ENCODE measurements at regions not wholly inside any gene's neighbourhood (a gene's known extent, or its start where the extent isn't known, plus 50 kb on each side); places are given as distances from the start of the nearest gene placed in this dataset.

DNA sequence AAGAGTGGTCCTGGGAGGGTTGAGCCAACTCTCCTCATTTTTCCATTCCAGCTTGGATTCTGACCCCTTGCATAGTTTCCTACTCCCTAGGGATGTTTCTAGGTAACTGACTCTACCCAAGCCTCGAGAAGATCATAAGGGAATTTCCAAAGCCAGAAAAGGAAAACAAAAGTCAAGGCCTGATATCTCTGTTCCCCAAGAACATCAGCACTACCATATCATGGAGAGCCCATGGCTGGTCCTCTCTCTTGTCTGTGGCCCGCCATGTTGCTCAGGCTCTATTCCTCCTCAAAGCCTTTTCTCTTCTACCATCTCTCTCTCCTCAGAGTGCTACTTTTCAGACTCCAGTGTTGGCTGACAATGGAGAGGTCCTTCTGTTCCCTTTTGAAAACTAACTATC lies 99.6 kb upstream of the KLF7 start:
- intact Hi-C loops (cut with micrococcal nuclease; ENCODE audit: unreplicated experiment) (no loop called here), in situ Hi-C loops (cut with MboI) (no loop called here)
- Histone ChIP-seq H3K36me3 (ENCODE audit: control insufficient read depth in 2 of 2, insufficient read depth in 2 of 2, low read length in 1 of 2) (no peaks in the 10 kb centered on the region), H3K4me1 (ENCODE audit: control insufficient read depth, insufficient read depth, low read length) (no peaks in the 10 kb centered on the region), H3K9ac (ENCODE audit: control insufficient read depth, insufficient read depth, low read length) (no peak overlapping the region), H2AFZ (ENCODE audit: control insufficient read depth, low read depth, low read length) (no peak overlapping the region), H3K4me3 (no peak overlapping the region), H3K27ac (ENCODE audit: control insufficient read depth, insufficient read depth) (no peak overlapping the region), H3K27me3 (replicated peaks in 1 of 2; ENCODE audit: control insufficient read depth in 2 of 2, insufficient read depth in 2 of 2, low read length in 1 of 2) (no peaks in the 10 kb centered on the region), H3K79me2 (ENCODE audit: control insufficient read depth, insufficient read depth, low read length) (no peaks in the 10 kb centered on the region), H3K9me3 (replicated peaks; ENCODE audit: control insufficient read depth, insufficient read depth, low read length) (no peaks in the 10 kb centered on the region), H4K20me1 (ENCODE audit: control insufficient read depth, insufficient read depth) (no peaks in the 10 kb centered on the region), H3K4me2 (ENCODE audit: control insufficient read depth, insufficient read depth) (no peak overlapping the region)
- TF ChIP-seq, protein P1, sequence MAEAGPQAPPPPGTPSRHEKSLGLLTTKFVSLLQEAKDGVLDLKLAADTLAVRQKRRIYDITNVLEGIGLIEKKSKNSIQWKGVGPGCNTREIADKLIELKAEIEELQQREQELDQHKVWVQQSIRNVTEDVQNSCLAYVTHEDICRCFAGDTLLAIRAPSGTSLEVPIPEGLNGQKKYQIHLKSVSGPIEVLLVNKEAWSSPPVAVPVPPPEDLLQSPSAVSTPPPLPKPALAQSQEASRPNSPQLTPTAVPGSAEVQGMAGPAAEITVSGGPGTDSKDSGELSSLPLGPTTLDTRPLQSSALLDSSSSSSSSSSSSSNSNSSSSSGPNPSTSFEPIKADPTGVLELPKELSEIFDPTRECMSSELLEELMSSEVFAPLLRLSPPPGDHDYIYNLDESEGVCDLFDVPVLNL (IDR thresholded peaks at IDR 0.05; ENCODE audit: low read depth, low read length): no peak
- TF ChIP-seq SRF (IDR thresholded peaks at IDR 0.05; ENCODE audit: low read depth in 2 of 2, low read length in 2 of 2) (no peak), ETV6 (conservative IDR thresholded peaks at IDR 0.05 in 1 of 2, IDR thresholded peaks at IDR 0.05 in 1 of 2; ENCODE audit: borderline replicate concordance in 1 of 2, low read depth in 1 of 2) (no peak), TAF1 (IDR thresholded peaks at IDR 0.05; ENCODE audit: borderline replicate concordance, low read depth, low read length) (no peak)
- TF ChIP-seq, protein P2, sequence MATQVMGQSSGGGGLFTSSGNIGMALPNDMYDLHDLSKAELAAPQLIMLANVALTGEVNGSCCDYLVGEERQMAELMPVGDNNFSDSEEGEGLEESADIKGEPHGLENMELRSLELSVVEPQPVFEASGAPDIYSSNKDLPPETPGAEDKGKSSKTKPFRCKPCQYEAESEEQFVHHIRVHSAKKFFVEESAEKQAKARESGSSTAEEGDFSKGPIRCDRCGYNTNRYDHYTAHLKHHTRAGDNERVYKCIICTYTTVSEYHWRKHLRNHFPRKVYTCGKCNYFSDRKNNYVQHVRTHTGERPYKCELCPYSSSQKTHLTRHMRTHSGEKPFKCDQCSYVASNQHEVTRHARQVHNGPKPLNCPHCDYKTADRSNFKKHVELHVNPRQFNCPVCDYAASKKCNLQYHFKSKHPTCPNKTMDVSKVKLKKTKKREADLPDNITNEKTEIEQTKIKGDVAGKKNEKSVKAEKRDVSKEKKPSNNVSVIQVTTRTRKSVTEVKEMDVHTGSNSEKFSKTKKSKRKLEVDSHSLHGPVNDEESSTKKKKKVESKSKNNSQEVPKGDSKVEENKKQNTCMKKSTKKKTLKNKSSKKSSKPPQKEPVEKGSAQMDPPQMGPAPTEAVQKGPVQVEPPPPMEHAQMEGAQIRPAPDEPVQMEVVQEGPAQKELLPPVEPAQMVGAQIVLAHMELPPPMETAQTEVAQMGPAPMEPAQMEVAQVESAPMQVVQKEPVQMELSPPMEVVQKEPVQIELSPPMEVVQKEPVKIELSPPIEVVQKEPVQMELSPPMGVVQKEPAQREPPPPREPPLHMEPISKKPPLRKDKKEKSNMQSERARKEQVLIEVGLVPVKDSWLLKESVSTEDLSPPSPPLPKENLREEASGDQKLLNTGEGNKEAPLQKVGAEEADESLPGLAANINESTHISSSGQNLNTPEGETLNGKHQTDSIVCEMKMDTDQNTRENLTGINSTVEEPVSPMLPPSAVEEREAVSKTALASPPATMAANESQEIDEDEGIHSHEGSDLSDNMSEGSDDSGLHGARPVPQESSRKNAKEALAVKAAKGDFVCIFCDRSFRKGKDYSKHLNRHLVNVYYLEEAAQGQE (IDR thresholded peaks at IDR 0.05; ENCODE audit: low read depth, low read length): peak; percentile 60
- BruUV-seq (replicated peaks): no TSS peak
- DNase-seq (ENCODE audit: low read depth, low spot score) (no peak), ATAC-seq (no peak), FAIRE-seq (no peak)
- 48% methylated on average over 2 of the region's 2 CpGs for WGBS (ENCODE audit: insufficient coverage, insufficient replicate concordance, low lambda C conversion rate, missing lambda C conversion rate)
- RAD21 ChIA-PET (ENCODE audit: unreplicated experiment): no interaction called here
- CTCF ChIA-PET: interaction anchor here (0.6 to 1.4 kb wide), 2 partner anchors 18 to 793 kb away, joined by 3 to 6 read pairs; no protein-coding TSS in a partner anchor
- POLR2A ChIA-PET: interaction anchor here (0.8 kb wide), 1 partner anchor 19 kb away, joined by 3 read pairs; no protein-coding TSS in a partner anchor
- SMC1A ChIA-PET (ENCODE audit: uncharacterized antibody, unreplicated experiment): interaction anchor here (0.6 to 2.4 kb wide), 4 partner anchors 18 to 535 kb away, joined by 3 to 11 read pairs (median 4); no protein-coding TSS in a partner anchor

Data from GM12878 (cell line).